Activated CD8-positive, alpha-beta T cell treated with anti-CD3 and anti-CD28 coated beads for 36 hours (primary cell): ENCODE measurements at regions not wholly inside any gene's neighbourhood (a gene's known extent, or its start where the extent isn't known, plus 50 kb on each side); places are given as distances from the start of the nearest gene placed in this dataset.

Source experiments
- ATAC-seq: fragments of 200-7000 bp; cut with Tn5 transposase; one replicate; pipeline ENCODE4 v1.10.0; 2021; ENCODE audit warnings: mild to moderate bottlenecking, moderate library complexity
- CTCF ChIA-PET: fragments of 350-600 bp; sonication (Branson Sonifier 250); formaldehyde crosslinking; loops from one replicate; lab custom pipeline; 2021; ENCODE audit warnings: antibody characterized with exemption; lab: Charles Lee
- POLR2A ChIA-PET: fragments of 350-600 bp; sonication (Branson Sonifier 250); formaldehyde crosslinking; loops from one replicate; lab custom pipeline; 2021; ENCODE audit warnings: antibody characterized with exemption; lab: Charles Lee
- DNase-seq: peaks from one replicate; pipeline ENCODE4 v3.0.0-alpha.2; 2020
- H3K27ac Mint-ChIP-seq: one replicate; pipeline ENCODE4 v1.8.0; 2021; ENCODE audit warnings: mild to moderate bottlenecking, mixed read lengths
- H3K27me3 Mint-ChIP-seq: one replicate; pipeline ENCODE4 v1.8.0; 2021; ENCODE audit warnings: mixed read lengths
- H3K36me3 Mint-ChIP-seq: one replicate; pipeline ENCODE4 v1.8.0; 2021; ENCODE audit warnings: low read depth, mixed read lengths
- H3K4me1 Mint-ChIP-seq: one replicate; pipeline ENCODE4 v1.8.0; 2021; ENCODE audit warnings: low read depth, mixed read lengths
- H3K4me3 Mint-ChIP-seq: one replicate; pipeline ENCODE4 v1.8.0; 2021; ENCODE audit warnings: mild to moderate bottlenecking, moderate library complexity, mixed read lengths
- H3K9me3 Mint-ChIP-seq: one replicate; pipeline ENCODE4 v1.8.0; 2021; ENCODE audit warnings: mixed read lengths
- intact Hi-C: fragments of 100-400 bp; cut with micrococcal nuclease; formaldehyde crosslinking; loops from one replicate; pipeline ENCODE4 v1.10.0; 2022
- TF ChIP-seq, protein P1 (sequence below): fragments of 200-600 bp; IDR thresholded peaks from one replicate; pipeline ENCODE4 v1.8.0; 2022; ENCODE audit warnings: antibody characterized with exemption, mild to moderate bottlenecking

DNA sequence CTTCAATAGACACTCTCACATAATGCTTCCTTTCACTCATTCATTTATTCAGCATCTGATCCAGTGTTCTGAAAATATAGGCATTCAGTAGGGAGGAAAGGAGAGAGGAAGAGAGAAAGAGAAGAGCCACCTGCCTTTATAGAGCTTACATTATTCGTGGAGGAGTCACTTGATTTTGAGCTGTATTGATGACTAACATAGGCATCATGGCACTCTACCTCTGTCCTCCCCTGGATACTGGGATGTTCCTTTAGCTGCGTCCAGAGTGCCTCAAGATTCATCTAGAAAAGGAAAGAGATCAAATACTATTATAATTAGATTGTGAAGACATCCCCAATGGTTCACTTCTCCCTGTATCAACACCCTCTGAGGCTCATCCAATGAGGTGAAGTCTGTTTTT lies 345.1 kb downstream of the SPATA31D1 start:
- TF ChIP-seq, protein P1, sequence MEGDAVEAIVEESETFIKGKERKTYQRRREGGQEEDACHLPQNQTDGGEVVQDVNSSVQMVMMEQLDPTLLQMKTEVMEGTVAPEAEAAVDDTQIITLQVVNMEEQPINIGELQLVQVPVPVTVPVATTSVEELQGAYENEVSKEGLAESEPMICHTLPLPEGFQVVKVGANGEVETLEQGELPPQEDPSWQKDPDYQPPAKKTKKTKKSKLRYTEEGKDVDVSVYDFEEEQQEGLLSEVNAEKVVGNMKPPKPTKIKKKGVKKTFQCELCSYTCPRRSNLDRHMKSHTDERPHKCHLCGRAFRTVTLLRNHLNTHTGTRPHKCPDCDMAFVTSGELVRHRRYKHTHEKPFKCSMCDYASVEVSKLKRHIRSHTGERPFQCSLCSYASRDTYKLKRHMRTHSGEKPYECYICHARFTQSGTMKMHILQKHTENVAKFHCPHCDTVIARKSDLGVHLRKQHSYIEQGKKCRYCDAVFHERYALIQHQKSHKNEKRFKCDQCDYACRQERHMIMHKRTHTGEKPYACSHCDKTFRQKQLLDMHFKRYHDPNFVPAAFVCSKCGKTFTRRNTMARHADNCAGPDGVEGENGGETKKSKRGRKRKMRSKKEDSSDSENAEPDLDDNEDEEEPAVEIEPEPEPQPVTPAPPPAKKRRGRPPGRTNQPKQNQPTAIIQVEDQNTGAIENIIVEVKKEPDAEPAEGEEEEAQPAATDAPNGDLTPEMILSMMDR: no peak
- Mint-ChIP-seq H3K27ac (no peak overlapping the region), H3K36me3 (no peaks in the 10 kb centered on the region), H3K4me1 (no peaks in the 10 kb centered on the region), H3K4me3 (no peak overlapping the region), H3K9me3 (no peaks in the 10 kb centered on the region), H3K27me3 (no peaks in the 10 kb centered on the region)
- intact Hi-C loops: no loop called here
- DNase-seq: no peak
- ATAC-seq: no peak
- POLR2A ChIA-PET: no interaction called here
- CTCF ChIA-PET: no interaction called here

DNA sequence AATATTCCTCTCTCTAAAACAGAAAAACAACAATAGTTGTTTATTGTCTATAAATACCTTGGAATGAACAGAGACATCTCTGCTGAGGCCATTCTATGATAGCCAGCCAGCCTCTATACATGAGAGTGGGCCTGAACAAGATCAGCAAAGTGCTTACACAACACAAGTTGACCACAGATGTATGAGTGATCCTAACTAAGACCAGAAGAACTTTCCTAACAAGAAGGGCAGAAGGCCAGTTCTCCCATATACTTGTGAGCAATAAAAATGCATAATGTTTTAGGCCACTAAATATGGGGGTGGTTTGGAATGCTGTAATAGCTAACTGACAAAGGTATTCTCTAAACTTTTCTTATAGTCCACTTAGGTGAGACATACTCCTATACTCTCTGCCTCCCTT lies 345.7 kb downstream of the SPATA31D1 start:
- H3K4me3 Mint-ChIP-seq: no peak overlapping the region
- no peaks in the 10 kb centered on the region for H3K4me1 Mint-ChIP-seq
- ChIA-PET POLR2A (no interaction called here), CTCF (no interaction called here)
- H3K36me3 Mint-ChIP-seq: no peaks in the 10 kb centered on the region
- DNase-seq: no peak
- no peak for ATAC-seq
- H3K27me3 Mint-ChIP-seq: no peaks in the 10 kb centered on the region
- TF ChIP-seq, protein P1: no peak
- intact Hi-C loops: no loop called here
- H3K27ac Mint-ChIP-seq: no peak overlapping the region
- H3K9me3 Mint-ChIP-seq: no peaks in the 10 kb centered on the region

GRCh38 chr9:82337351-82337750 lies 348.8 kb downstream of the SPATA31D1 start:
- no peaks in the 10 kb centered on the region for H3K36me3 Mint-ChIP-seq
- ATAC-seq (no peak), DNase-seq (no peak)
- CTCF ChIA-PET: no interaction called here
- H3K27me3 Mint-ChIP-seq: no peaks in the 10 kb centered on the region
- POLR2A ChIA-PET: no interaction called here
- H3K4me3 Mint-ChIP-seq: no peak overlapping the region
- no peaks in the 10 kb centered on the region for H3K9me3 Mint-ChIP-seq
- H3K4me1 Mint-ChIP-seq: no peaks in the 10 kb centered on the region
- intact Hi-C loops: no loop called here
- H3K27ac Mint-ChIP-seq: no peak overlapping the region
- TF ChIP-seq, protein P1: no peak

DNA sequence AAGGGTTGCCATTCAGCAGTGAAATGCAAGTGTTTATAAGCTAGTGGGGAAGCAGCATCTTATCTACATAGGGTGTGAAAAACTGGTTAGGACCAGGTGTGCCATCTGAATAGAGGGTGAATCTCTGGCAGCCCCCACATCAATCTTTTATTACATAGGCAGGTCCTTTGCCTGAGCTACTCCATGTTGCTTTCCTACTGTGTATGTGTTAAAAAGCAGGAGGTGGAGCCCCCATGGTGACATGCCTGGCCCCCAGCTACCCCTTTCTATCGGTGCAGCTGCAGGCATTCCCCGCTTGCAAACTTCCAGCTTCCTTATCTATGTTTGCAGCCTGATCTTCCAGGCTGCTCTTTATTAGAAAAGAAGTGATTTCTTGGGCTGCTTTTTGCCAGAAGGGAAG lies 353.5 kb downstream of the SPATA31D1 start:
- DNase-seq: no peak
- no peaks in the 10 kb centered on the region for H3K4me1 Mint-ChIP-seq
- intact Hi-C loops: no loop called here
- TF ChIP-seq, protein P1: no peak
- ChIA-PET POLR2A (no interaction called here), CTCF (no interaction called here)
- ATAC-seq: no peak
- H3K27me3 Mint-ChIP-seq: no peaks in the 10 kb centered on the region
- H3K27ac Mint-ChIP-seq: no peak overlapping the region
- H3K36me3 Mint-ChIP-seq: no peaks in the 10 kb centered on the region
- peaks cover 6% of the 10 kb centered on the region for H3K9me3 Mint-ChIP-seq
- H3K4me3 Mint-ChIP-seq: no peak overlapping the region

- Mint-ChIP-seq H3K9me3 (peaks cover 6% of the 10 kb centered on the region), H3K27ac (no peak overlapping the region), H3K36me3 (no peaks in the 10 kb centered on the region), H3K4me3 (no peak overlapping the region), H3K4me1 (no peaks in the 10 kb centered on the region), H3K27me3 (no peaks in the 10 kb centered on the region)
- CTCF ChIA-PET: no interaction called here
- ATAC-seq (no peak), DNase-seq (no peak)
- intact Hi-C loops: no loop called here
- TF ChIP-seq, protein P1: no peak
- POLR2A ChIA-PET: no interaction called here
Measured at GRCh38 chr9:82346040-82346439, 357.5 kb downstream of the SPATA31D1 start.
